ENCODE measurements at regions not wholly inside any gene's neighbourhood (a gene's known extent, or its start where the extent isn't known, plus 50 kb on each side); places are given as distances from the start of the nearest gene placed in this dataset.

- TF ChIP-seq EZH2 (IDR thresholded peaks at IDR 0.05; ENCODE audit: low read length, missing control alignments), result no peak
- no peak for TF ChIP-seq CTCF (conservative IDR thresholded peaks at IDR 0.05 in 1 of 2, IDR thresholded peaks at IDR 0.05 in 1 of 2; ENCODE audit: low read depth in 1 of 2, low read length in 2 of 2)
Observed at GRCh38 chr9:38198140-38198539, 129.1 kb upstream of the SHB start.
